ENCODE measurements at regions not wholly inside any gene's neighbourhood (a gene's known extent, or its start where the extent isn't known, plus 50 kb on each side); places are given as distances from the start of the nearest gene placed in this dataset.
"Not testable (repeated sequence)": the region's sequence is repeated elsewhere in the genome, so short reads cannot be mapped to it uniquely, and the experiment has no call there.

- DNase-seq (ENCODE audit: low read depth), result no peak
- no peak overlapping the region for H3K4me3 ChIP-seq (ENCODE audit: low read depth, low read length)
- TF ChIP-seq, protein P1, sequence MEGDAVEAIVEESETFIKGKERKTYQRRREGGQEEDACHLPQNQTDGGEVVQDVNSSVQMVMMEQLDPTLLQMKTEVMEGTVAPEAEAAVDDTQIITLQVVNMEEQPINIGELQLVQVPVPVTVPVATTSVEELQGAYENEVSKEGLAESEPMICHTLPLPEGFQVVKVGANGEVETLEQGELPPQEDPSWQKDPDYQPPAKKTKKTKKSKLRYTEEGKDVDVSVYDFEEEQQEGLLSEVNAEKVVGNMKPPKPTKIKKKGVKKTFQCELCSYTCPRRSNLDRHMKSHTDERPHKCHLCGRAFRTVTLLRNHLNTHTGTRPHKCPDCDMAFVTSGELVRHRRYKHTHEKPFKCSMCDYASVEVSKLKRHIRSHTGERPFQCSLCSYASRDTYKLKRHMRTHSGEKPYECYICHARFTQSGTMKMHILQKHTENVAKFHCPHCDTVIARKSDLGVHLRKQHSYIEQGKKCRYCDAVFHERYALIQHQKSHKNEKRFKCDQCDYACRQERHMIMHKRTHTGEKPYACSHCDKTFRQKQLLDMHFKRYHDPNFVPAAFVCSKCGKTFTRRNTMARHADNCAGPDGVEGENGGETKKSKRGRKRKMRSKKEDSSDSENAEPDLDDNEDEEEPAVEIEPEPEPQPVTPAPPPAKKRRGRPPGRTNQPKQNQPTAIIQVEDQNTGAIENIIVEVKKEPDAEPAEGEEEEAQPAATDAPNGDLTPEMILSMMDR (conservative IDR thresholded peaks at IDR 0.05; ENCODE audit: low read depth, low read length), result no peak
Observed at GRCh38 chr21:23822760-23823159, 1784.5 kb downstream of the MRPL39 start.

DNA sequence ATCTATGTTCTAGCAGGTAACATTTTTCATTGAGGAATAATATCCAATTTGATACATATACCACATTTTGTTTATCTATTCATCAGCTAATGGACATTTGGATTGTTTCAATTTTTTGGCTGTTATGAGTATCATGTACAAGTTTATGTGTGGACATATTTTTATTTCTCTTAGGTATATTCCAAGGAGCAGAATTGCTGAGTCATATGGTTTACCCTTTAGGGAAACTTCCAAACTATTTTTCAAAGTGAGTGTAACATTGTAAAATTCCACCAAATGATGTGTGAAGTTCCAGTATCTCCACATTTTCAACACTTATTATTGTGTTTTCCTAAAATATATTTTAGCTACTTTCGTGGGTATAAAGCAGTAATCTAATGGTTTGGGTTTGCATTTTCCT is 1789.9 kb downstream of the MRPL39 start:
- TF ChIP-seq, protein P1 (conservative IDR thresholded peaks at IDR 0.05; ENCODE audit: low read depth, low read length), result no peak
- DNase-seq (ENCODE audit: low read depth), result no peak
- no peak overlapping the region for H3K4me3 ChIP-seq (ENCODE audit: low read depth, low read length)

- no peak overlapping the region for H3K4me3 ChIP-seq (ENCODE audit: low read depth, low read length)
- TF ChIP-seq, protein P1 (conservative IDR thresholded peaks at IDR 0.05; ENCODE audit: low read depth, low read length), result no peak
- no peak for DNase-seq (ENCODE audit: low read depth)
Observed at GRCh38 chr21:23812485-23812884, 1794.8 kb downstream of the MRPL39 start.

- TF ChIP-seq, protein P1 (conservative IDR thresholded peaks at IDR 0.05; ENCODE audit: low read depth, low read length), result no peak
Observed at GRCh38 chr21:23811805-23812204, 1795.5 kb downstream of the MRPL39 start.

DNA sequence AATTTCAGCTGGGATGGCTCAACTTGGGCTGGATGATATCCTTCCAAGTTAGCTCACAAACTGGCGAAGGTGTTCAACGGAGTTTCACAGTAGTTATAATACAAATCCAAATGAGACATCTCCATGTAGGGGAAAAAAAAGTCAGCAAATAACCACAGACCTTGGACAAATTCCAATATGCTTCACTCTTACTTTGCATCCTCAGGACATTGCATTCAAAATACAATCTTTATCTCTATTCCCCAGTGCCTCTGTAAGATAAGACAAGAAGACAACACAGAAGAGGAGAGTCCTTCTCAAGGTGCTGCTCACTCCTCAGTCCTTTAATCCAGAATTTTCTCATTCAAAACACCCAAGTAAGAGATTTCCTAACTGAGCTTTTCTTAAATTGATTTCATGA is 1797.7 kb downstream of the MRPL39 start:
- TF ChIP-seq, protein P1 (conservative IDR thresholded peaks at IDR 0.05; ENCODE audit: low read depth, low read length), result no peak
- H3K4me3 ChIP-seq (ENCODE audit: low read depth, low read length), result no peak overlapping the region
- DNase-seq (ENCODE audit: low read depth), result no peak

More at GRCh38 chr21:23811805-23812204, 1795.5 kb downstream of the MRPL39 start:
- H3K4me3 ChIP-seq (ENCODE audit: low read depth, low read length), result no peak overlapping the region
- no peak for DNase-seq (ENCODE audit: low read depth)

GRCh38 chr21:23806966-23807548 is 1800.2 kb downstream of the MRPL39 start:
- DNase-seq (ENCODE audit: low read depth); H3K4me3 ChIP-seq (ENCODE audit: low read depth, low read length): not testable (repeated sequence)

GRCh38 chr21:23804866-23805265 is 1802.4 kb downstream of the MRPL39 start:
- no peak for DNase-seq (ENCODE audit: low read depth)
- TF ChIP-seq, protein P1 (conservative IDR thresholded peaks at IDR 0.05; ENCODE audit: low read depth, low read length), result no peak
- H3K4me3 ChIP-seq (ENCODE audit: low read depth, low read length), result no peak overlapping the region
